Omental fat pad (tissue), 3 donors: ENCODE measurements at regions not wholly inside any gene's neighbourhood (a gene's known extent, or its start where the extent isn't known, plus 50 kb on each side); places are given as distances from the start of the nearest gene placed in this dataset.
A peak's percentile ranks its signal among the peaks of the same experiment; 100 is the strongest.

ENCODE experiments used
- ATAC-seq: fragments of 150-250 bp; one replicate; pipeline ENCODE4 v1.9.1; 2016; ENCODE audit warnings: mild to moderate bottlenecking, moderate library complexity; ENCODE audit not compliant: low FRiP score
- DNase-seq: peaks from one replicate; pipeline ENCODE4 v3.0.0-alpha.2; 2019; ENCODE audit warnings: low spot score
- CTCF ChIP-seq, 3 donors: fragments of 450-650 bp; IDR thresholded peaks; one replicate each; pipeline ENCODE4 v1.5.1; 2016 to 2017; ENCODE audit warnings: antibody characterized with exemption in 3 of 3, mild to moderate bottlenecking in 3 of 3, moderate library complexity in 2 of 3

GRCh38 chr18:39942702-39943101, 2012.3 kb upstream of the PIK3C3 start:
- ATAC-seq (no peak), DNase-seq (no peak)
- TF ChIP-seq CTCF (IDR thresholded peaks at IDR 0.05) = no peak

DNA sequence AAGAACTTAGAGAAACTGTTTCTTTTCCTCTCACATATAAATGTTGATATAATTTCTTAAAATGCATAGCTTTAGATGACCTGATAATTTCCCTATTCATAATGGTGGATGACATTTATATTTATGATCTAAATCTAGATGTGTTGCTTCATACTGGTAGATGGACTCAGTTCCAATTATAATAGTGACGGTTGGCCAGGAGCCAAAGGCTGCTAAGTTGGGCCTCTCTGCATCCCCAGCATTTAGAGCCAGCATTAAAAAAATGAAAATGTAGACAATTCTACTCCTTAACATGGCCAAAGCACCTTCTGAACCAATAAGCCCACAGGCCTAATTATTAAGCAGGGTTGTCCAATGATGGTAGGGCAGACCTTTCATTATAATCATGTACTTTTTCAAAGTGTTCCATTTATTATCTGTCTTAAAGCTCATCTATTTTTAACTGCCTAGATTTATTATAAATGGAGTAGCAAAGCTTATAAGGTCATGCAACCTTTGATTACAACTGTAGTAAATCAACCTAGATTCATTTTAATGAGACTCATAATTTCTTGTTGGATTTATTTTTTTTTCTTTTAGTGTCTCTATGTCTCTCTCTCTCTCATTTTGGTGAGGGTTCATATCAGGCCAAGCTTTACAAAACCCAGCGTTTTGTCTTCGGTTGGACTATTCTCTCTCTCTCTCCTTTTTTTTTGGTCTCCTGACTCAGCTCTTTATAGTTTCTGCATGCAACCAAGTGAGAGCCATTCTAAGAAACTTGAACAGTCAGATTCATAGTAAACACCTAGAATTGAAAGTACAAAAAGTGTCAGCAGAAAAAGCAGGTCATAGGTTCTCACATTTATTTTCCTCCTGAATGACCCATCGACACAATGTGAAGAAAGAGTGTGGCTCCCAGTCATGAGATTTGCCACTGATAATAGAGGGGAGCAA, 2016.1 kb upstream of the PIK3C3 start:
- ATAC-seq = no peak
- TF ChIP-seq CTCF (IDR thresholded peaks at IDR 0.05) = no peak
- DNase-seq = no peak

- TF ChIP-seq CTCF (IDR thresholded peaks at IDR 0.05) = no peak
- no peak for ATAC-seq
- no peak for DNase-seq
These were observed 2019.4 kb upstream of the PIK3C3 start for GRCh38 chr18:39935598-39935997.

DNA sequence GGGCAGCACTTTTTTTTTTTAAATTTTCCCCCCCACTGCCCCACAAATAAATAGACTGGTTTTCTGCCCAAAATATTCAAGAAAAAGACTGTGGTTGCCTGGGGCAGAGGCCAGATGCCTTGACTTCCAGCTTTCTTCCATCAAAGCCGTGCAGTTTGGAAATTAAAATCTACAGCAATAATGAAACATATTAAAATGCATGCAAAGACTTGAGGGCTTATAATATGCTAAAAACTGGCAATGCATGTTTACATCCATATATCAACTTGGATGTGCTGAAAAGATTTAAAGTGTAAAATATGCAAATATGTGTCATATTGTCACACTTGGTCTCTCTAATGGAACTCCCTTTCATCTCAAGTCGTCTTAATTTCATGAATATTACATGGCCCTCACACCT, 2036.2 kb upstream of the PIK3C3 start:
- ATAC-seq = no peak
- no peak for TF ChIP-seq CTCF (IDR thresholded peaks at IDR 0.05)
- DNase-seq = no peak

GRCh38 chr18:39913672-39914366, 2041.2 kb upstream of the PIK3C3 start:
- TF ChIP-seq CTCF (IDR thresholded peaks at IDR 0.05) = no peak
- DNase-seq (no peak), ATAC-seq (peak; percentile 92)

GRCh38 chr18:39911716-39912115, 2043.3 kb upstream of the PIK3C3 start:
- no peak for ATAC-seq
- DNase-seq = no peak
- TF ChIP-seq CTCF (IDR thresholded peaks at IDR 0.05) = no peak
